OCI-LY1 (cell line): ENCODE measurements at regions not wholly inside any gene's neighbourhood (a gene's known extent, or its start where the extent isn't known, plus 50 kb on each side); places are given as distances from the start of the nearest gene placed in this dataset.

Source experiments
- H2AFZ ChIP-seq: fragments of 200-600 bp; sonication (generic), shearing (Covaris generic); 2 replicates; pipeline ENCODE4 v1.6.0; 2014; ENCODE audit warnings: antibody characterized with exemption, mild to moderate bottlenecking, low read length
- H3F3A ChIP-seq: fragments of 200-600 bp; sonication (generic), shearing (Covaris generic); 2 replicates; pipeline ENCODE4 v1.6.0; 2014; ENCODE audit warnings: mild to moderate bottlenecking, antibody characterized with exemption, low read length, moderate library complexity; ENCODE audit not compliant: insufficient read depth
- H3K27ac ChIP-seq: fragments of 200-600 bp; sonication (generic); 2 replicates; pipeline ENCODE4 v1.5.1; 2014; ENCODE audit warnings: low read length, mixed run types, mild to moderate bottlenecking, low read depth; ENCODE audit not compliant: poor library complexity, severe bottlenecking
- H3K27me3 ChIP-seq: fragments of 200-600 bp; sonication (generic); 2 replicates; pipeline ENCODE4 v1.6.0; 2014; ENCODE audit warnings: antibody characterized with exemption, mild to moderate bottlenecking, low read length, moderate library complexity; ENCODE audit not compliant: insufficient read depth
- H3K36me3 ChIP-seq: fragments of 200-600 bp; sonication (generic); 2 replicates; pipeline ENCODE4 v1.6.1; 2014; ENCODE audit warnings: mild to moderate bottlenecking, antibody characterized with exemption, low read length, moderate library complexity, mixed read lengths; ENCODE audit not compliant: insufficient read depth
- H3K4me1 ChIP-seq: fragments of 200-600 bp; sonication (generic); 2 replicates; pipeline ENCODE4 v1.5.1; 2014; ENCODE audit warnings: mild to moderate bottlenecking, low read length, moderate library complexity; ENCODE audit not compliant: insufficient read depth, severe bottlenecking
- H3K4me2 ChIP-seq: fragments of 200-600 bp; sonication (generic), shearing (Covaris generic); 2 replicates; pipeline ENCODE4 v1.6.1; 2014; ENCODE audit warnings: low read length
- H3K4me3 ChIP-seq: fragments of 200-600 bp; sonication (generic); 2 replicates; pipeline ENCODE4 v1.5.1; 2014; ENCODE audit warnings: low read length, low read depth, mild to moderate bottlenecking, mixed read lengths; ENCODE audit not compliant: poor library complexity, severe bottlenecking
- H3K79me2 ChIP-seq: fragments of 200-600 bp; shearing (Covaris generic); 2 replicates; pipeline ENCODE4 v1.6.1; 2016; ENCODE audit warnings: mixed run types, low read length, mixed read lengths; ENCODE audit not compliant: insufficient read depth
- H3K9ac ChIP-seq: fragments of 200-600 bp; sonication (generic), shearing (Covaris generic); 2 replicates; pipeline ENCODE4 v1.6.1; 2014; ENCODE audit warnings: mild to moderate bottlenecking, low read length, mixed read lengths
- H3K9me2 ChIP-seq: fragments of 200-600 bp; sonication (generic), shearing (Covaris generic); 2 replicates; pipeline ENCODE4 v1.6.1; 2014; ENCODE audit warnings: low read depth, mild to moderate bottlenecking, low read length, mixed read lengths
- H3K9me3 ChIP-seq: fragments of 200-600 bp; shearing (Covaris generic); 2 replicates; pipeline ENCODE4 v1.6.1; 2014; ENCODE audit warnings: low read length, mixed read lengths
- H4K20me1 ChIP-seq: fragments of 200-600 bp; sonication (generic), shearing (Covaris generic); 2 replicates; pipeline ENCODE4 v1.6.0; 2016; ENCODE audit warnings: mild to moderate bottlenecking, low read length; ENCODE audit not compliant: insufficient read depth
- EZH2 ChIP-seq: fragments of 200-600 bp; sonication (generic), shearing (Covaris generic); IDR thresholded peaks from 2 replicates; pipeline ENCODE4 v1.8.0; 2017; ENCODE audit warnings: borderline replicate concordance, mixed run types, mild to moderate bottlenecking, antibody characterized with exemption, low read length, moderate library complexity, mixed read lengths
- TF ChIP-seq, protein P1 (sequence below): fragments of 200-600 bp; sonication (generic), shearing (Covaris generic); IDR thresholded peaks from 2 replicates; pipeline ENCODE4 v1.5.1; 2017; ENCODE audit warnings: mild to moderate bottlenecking, antibody characterized with exemption, low read length, moderate library complexity, mixed read lengths

DNA sequence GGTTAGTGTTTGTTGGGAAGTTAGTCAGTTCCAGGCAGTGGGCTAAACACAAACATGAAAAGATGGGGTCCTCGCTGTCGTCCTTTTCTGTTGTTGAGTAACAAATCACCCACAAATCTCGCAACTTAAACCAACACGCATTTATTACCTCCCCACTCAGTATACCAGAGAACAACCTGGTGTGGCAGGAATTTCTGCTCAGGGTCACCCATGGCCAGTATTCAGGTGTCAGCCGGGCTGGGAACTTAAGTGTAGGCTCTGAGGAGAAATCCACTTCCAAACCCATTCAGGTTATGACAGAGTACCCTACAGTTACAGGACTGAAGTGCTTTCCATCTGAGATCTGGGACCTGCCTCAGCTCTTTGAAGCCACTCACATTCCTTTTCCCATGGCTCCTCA is 73.6 kb upstream of the SP4 start:
- Histone ChIP-seq H4K20me1 (no peaks in the 10 kb centered on the region), H3K27me3 (no peaks in the 10 kb centered on the region), H3K4me3 (no peak overlapping the region), H3K9me3 (no peaks in the 10 kb centered on the region), H3F3A (no peaks in the 10 kb centered on the region), H3K4me1 (peaks cover 11% of the 10 kb centered on the region), H3K9ac (no peak overlapping the region), H3K36me3 (no peaks in the 10 kb centered on the region), H3K79me2 (no peaks in the 10 kb centered on the region), H3K27ac (no peak overlapping the region), H3K9me2 (no peaks in the 10 kb centered on the region), H2AFZ (no peak overlapping the region), H3K4me2 (no peak overlapping the region)
- TF ChIP-seq EZH2 = no peak
- TF ChIP-seq, protein P1, sequence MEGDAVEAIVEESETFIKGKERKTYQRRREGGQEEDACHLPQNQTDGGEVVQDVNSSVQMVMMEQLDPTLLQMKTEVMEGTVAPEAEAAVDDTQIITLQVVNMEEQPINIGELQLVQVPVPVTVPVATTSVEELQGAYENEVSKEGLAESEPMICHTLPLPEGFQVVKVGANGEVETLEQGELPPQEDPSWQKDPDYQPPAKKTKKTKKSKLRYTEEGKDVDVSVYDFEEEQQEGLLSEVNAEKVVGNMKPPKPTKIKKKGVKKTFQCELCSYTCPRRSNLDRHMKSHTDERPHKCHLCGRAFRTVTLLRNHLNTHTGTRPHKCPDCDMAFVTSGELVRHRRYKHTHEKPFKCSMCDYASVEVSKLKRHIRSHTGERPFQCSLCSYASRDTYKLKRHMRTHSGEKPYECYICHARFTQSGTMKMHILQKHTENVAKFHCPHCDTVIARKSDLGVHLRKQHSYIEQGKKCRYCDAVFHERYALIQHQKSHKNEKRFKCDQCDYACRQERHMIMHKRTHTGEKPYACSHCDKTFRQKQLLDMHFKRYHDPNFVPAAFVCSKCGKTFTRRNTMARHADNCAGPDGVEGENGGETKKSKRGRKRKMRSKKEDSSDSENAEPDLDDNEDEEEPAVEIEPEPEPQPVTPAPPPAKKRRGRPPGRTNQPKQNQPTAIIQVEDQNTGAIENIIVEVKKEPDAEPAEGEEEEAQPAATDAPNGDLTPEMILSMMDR = no peak

DNA sequence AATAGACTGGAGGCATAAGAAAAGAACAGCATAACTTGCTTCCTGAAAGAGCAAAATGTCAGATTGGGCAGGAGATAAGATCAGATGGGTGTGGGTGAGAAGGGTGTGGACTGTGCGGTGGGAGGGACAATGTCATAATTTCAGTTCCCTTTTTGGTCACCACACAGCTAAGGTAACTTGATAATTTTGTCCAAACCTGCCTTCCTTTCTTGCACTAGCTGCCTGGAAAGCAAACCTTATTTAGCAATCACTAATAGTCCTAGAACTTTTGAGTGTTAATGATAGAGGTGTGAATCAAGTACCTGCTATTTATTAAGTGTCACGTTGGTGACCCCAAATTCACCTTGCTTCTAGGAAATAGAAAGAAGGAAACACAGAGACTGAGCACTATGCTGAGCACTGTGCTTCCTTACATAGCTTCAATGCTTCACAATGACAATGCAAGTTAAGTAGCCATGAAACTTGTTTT is 72.4 kb upstream of the SP4 start:
- no peaks in the 10 kb centered on the region for H3K9me3 ChIP-seq
- no peaks in the 10 kb centered on the region for H3K9me2 ChIP-seq
- no peaks in the 10 kb centered on the region for H4K20me1 ChIP-seq
- H2AFZ ChIP-seq = no peak overlapping the region
- TF ChIP-seq, protein P1 = no peak
- no peak for TF ChIP-seq EZH2
- no peaks in the 10 kb centered on the region for H3K27me3 ChIP-seq
- no peak overlapping the region for H3K4me3 ChIP-seq
- H3K27ac ChIP-seq = no peak overlapping the region
- H3K36me3 ChIP-seq = no peaks in the 10 kb centered on the region
- H3K9ac ChIP-seq = no peak overlapping the region
- H3K79me2 ChIP-seq = no peaks in the 10 kb centered on the region
- no peaks in the 10 kb centered on the region for H3F3A ChIP-seq
- H3K4me1 ChIP-seq = peaks cover 11% of the 10 kb centered on the region
- no peak overlapping the region for H3K4me2 ChIP-seq

DNA sequence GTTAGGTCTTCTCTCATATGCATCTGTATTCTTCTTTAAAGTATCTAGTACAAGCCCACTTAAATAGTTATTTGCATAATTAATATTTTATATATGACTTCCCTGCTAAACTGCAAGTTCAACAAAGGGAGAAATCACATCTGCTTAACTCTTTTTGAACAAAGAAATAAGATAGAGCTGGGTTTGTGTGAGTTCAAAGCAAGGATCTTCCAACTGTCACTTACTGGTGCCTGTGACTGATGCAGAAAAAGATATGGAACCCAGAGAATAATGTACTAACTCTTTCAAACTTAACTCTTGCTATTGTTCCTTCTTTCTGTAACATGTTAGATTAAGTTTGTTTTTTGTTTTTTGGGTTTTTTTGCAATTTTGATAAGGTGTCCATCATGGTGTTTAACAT is 71.3 kb upstream of the SP4 start:
- Histone ChIP-seq H3K9ac (no peak overlapping the region), H3F3A (no peaks in the 10 kb centered on the region), H2AFZ (no peak overlapping the region), H3K4me1 (peaks cover 11% of the 10 kb centered on the region), H3K27me3 (no peaks in the 10 kb centered on the region), H3K9me2 (no peaks in the 10 kb centered on the region), H3K79me2 (no peaks in the 10 kb centered on the region), H3K27ac (no peak overlapping the region), H3K36me3 (no peaks in the 10 kb centered on the region), H3K4me2 (no peak overlapping the region), H4K20me1 (no peaks in the 10 kb centered on the region), H3K4me3 (no peak overlapping the region), H3K9me3 (no peaks in the 10 kb centered on the region)
- no peak for TF ChIP-seq EZH2
- TF ChIP-seq, protein P1 = no peak
